KOPT-K1 (cell line): ENCODE measurements at regions not wholly inside any gene's neighbourhood (a gene's known extent, or its start where the extent isn't known, plus 50 kb on each side); places are given as distances from the start of the nearest gene placed in this dataset.

Experiments used
- H3K27ac ChIP-seq: fragments of 200-600 bp; sonication (generic); 2 replicates; pipeline ENCODE4 v1.5.1; 2016; ENCODE audit warnings: antibody characterized with exemption, mild to moderate bottlenecking, low read depth, low read length; ENCODE audit not compliant: poor library complexity, severe bottlenecking
- H3K36me3 ChIP-seq: fragments of 200-600 bp; sonication (generic); 2 replicates; pipeline ENCODE4 v1.5.1; 2017; ENCODE audit warnings: antibody characterized with exemption, mild to moderate bottlenecking, low read length, moderate library complexity; ENCODE audit not compliant: insufficient read depth
- H3K9me3 ChIP-seq: fragments of 200-600 bp; sonication (generic); 2 replicates; pipeline ENCODE4 v1.5.1; 2017; ENCODE audit warnings: antibody characterized with exemption, low read length, mild to moderate bottlenecking; ENCODE audit not compliant: insufficient read depth, poor library complexity, severe bottlenecking

- Histone ChIP-seq H3K36me3 (no peaks in the 10 kb centered on the region), H3K9me3 (no peaks in the 10 kb centered on the region), H3K27ac (no peak overlapping the region)
Measured at GRCh38 chr16:85369060-85369459, 244.1 kb upstream of the GSE1 start.

GRCh38 chr16:85369741-85370528 lies 243.2 kb upstream of the GSE1 start:
- H3K27ac ChIP-seq, result no peak overlapping the region
- H3K9me3 ChIP-seq, result no peaks in the 10 kb centered on the region
- no peaks in the 10 kb centered on the region for H3K36me3 ChIP-seq

- no peaks in the 10 kb centered on the region for H3K9me3 ChIP-seq
- H3K36me3 ChIP-seq, result no peaks in the 10 kb centered on the region
- no peak overlapping the region for H3K27ac ChIP-seq
Measured at GRCh38 chr16:85370543-85370880, 242.6 kb upstream of the GSE1 start.

- Histone ChIP-seq H3K9me3 (no peaks in the 10 kb centered on the region), H3K36me3 (no peaks in the 10 kb centered on the region), H3K27ac (no peak overlapping the region)
Measured at GRCh38 chr16:85370881-85371651, 242.1 kb upstream of the GSE1 start.

GRCh38 chr16:85371948-85372347 lies 241.2 kb upstream of the GSE1 start:
- Histone ChIP-seq H3K36me3 (no peaks in the 10 kb centered on the region), H3K27ac (no peak overlapping the region)

GRCh38 chr16:85372627-85373372 lies 240.3 kb upstream of the GSE1 start:
- H3K27ac ChIP-seq, result no peak overlapping the region
- H3K9me3 ChIP-seq, result no peaks in the 10 kb centered on the region
- no peaks in the 10 kb centered on the region for H3K36me3 ChIP-seq

More at GRCh38 chr16:85371948-85372347, 241.2 kb upstream of the GSE1 start:
- no peaks in the 10 kb centered on the region for H3K9me3 ChIP-seq

- no peaks in the 10 kb centered on the region for H3K36me3 ChIP-seq
- H3K9me3 ChIP-seq, result no peaks in the 10 kb centered on the region
- H3K27ac ChIP-seq, result no peak overlapping the region
Measured at GRCh38 chr16:85373741-85374570, 239.2 kb upstream of the GSE1 start.

GRCh38 chr16:85374571-85374872 lies 238.6 kb upstream of the GSE1 start:
- Histone ChIP-seq H3K9me3 (no peaks in the 10 kb centered on the region), H3K36me3 (no peaks in the 10 kb centered on the region), H3K27ac (no peak overlapping the region)

GRCh38 chr16:85375282-85375681 lies 237.8 kb upstream of the GSE1 start:
- Histone ChIP-seq H3K9me3 (no peaks in the 10 kb centered on the region), H3K27ac (no peak overlapping the region), H3K36me3 (no peaks in the 10 kb centered on the region)

GRCh38 chr16:85376292-85377095 lies 236.6 kb upstream of the GSE1 start:
- no peak overlapping the region for H3K27ac ChIP-seq
- H3K36me3 ChIP-seq, result no peaks in the 10 kb centered on the region

GRCh38 chr16:85377388-85378144 lies 235.6 kb upstream of the GSE1 start:
- Histone ChIP-seq H3K36me3 (no peaks in the 10 kb centered on the region), H3K9me3 (no peaks in the 10 kb centered on the region), H3K27ac (no peak overlapping the region)

More at GRCh38 chr16:85376292-85377095, 236.6 kb upstream of the GSE1 start:
- H3K9me3 ChIP-seq, result no peaks in the 10 kb centered on the region

GRCh38 chr16:85378145-85379040 lies 234.7 kb upstream of the GSE1 start:
- no peaks in the 10 kb centered on the region for H3K36me3 ChIP-seq
- H3K9me3 ChIP-seq, result no peaks in the 10 kb centered on the region
- no peak overlapping the region for H3K27ac ChIP-seq
